MG63 (cell line): ENCODE measurements at regions not wholly inside any gene's neighbourhood (a gene's known extent, or its start where the extent isn't known, plus 50 kb on each side); places are given as distances from the start of the nearest gene placed in this dataset.
"Not testable (repeated sequence)": the region's sequence is repeated elsewhere in the genome, so short reads cannot be mapped to it uniquely, and the experiment has no call there.

Source experiments
- DNase-seq: peaks from one replicate; pipeline ENCODE4 v3.0.0-alpha.2; 2020
- H3K27me3 ChIP-seq: fragments of 250-450 bp; sonication (Bioruptor Pico); 2 replicates; pipeline ENCODE4 v1.5.1; 2020; ENCODE audit warnings: mild to moderate bottlenecking, moderate library complexity
- H3K36me3 ChIP-seq: fragments of 250-450 bp; sonication (Bioruptor Pico); 2 replicates; pipeline ENCODE4 v1.5.1; 2020; ENCODE audit warnings: mild to moderate bottlenecking, moderate library complexity
- H3K4me3 ChIP-seq: fragments of 250-450 bp; sonication (Bioruptor Pico); 2 replicates; pipeline ENCODE4 v1.5.1; 2020; ENCODE audit warnings: mild to moderate bottlenecking, moderate library complexity
- H3K9me3 ChIP-seq: fragments of 250-450 bp; sonication (Bioruptor Pico); 2 replicates; pipeline ENCODE4 v1.5.1; 2020; ENCODE audit warnings: mild to moderate bottlenecking, moderate library complexity

DNA sequence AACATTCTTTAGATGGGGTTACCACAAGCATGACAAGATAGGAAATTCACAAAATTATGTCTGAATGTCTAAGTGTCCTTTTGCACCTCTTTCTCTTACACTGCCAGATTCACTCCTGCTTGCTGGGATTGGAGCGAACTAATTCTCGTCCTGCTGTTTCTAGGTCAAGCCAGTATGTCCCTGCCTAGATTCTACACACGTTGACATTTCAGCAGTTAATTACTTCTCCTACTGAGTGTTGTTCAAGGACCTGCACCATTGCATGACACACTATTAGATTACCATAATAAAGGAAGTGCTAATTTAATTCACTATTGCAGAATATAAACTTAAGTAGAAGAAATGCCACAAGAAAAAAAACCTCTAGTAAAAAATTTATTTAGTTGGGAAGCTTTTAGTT lies 1911.7 kb downstream of the PCDH7 start:
- no peak for DNase-seq
- no peaks in the 10 kb centered on the region for H3K36me3 ChIP-seq
- no peaks in the 10 kb centered on the region for H3K27me3 ChIP-seq
- H3K9me3 ChIP-seq = no peaks in the 10 kb centered on the region
- no peak overlapping the region for H3K4me3 ChIP-seq

DNA sequence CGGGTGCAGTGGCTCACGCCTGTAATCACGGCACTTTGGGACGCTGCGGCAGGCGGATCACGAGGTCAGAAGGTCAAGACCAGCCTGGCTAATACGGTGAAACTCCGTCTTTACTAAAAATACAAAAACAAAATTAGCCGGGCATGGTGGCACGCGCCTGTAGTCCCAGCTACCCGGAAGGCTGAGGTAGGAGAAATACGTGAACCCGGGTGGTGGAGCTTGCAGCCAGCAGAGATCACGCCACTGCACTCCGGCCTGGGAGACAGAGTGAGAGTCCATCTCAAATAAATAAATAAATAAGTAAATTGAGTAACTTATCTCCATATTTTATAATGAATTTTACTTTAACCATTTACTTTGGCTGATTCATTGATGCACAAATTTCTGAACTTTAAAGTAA lies 1913.3 kb downstream of the PCDH7 start:
- H3K36me3 ChIP-seq = no peaks in the 10 kb centered on the region
- no peaks in the 10 kb centered on the region for H3K9me3 ChIP-seq
- H3K4me3 ChIP-seq = no peak overlapping the region
- H3K27me3 ChIP-seq = no peaks in the 10 kb centered on the region
- no peak for DNase-seq

DNA sequence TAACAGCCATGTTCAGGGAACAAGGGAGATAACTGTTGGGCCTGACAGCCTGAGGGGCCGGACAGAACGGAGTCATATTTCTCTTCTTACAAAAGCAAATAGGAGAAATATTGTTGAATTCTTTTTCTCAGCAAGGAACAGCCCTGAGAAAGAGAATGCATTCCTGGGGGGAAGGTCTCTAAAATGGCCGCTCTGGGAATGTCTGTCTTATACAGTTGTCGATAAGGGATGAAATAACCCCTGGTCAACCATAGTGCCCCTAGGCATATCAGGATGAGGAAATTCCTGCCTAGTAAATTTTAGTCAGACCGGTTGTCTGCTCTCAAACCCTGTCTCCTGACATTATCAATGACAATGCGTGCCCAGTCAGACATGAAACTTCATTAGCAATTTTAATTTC lies 1925.5 kb downstream of the PCDH7 start:
- no peaks in the 10 kb centered on the region for H3K36me3 ChIP-seq
- DNase-seq = no peak
- H3K9me3 ChIP-seq = no peaks in the 10 kb centered on the region
- no peak overlapping the region for H3K4me3 ChIP-seq
- no peaks in the 10 kb centered on the region for H3K27me3 ChIP-seq

DNA sequence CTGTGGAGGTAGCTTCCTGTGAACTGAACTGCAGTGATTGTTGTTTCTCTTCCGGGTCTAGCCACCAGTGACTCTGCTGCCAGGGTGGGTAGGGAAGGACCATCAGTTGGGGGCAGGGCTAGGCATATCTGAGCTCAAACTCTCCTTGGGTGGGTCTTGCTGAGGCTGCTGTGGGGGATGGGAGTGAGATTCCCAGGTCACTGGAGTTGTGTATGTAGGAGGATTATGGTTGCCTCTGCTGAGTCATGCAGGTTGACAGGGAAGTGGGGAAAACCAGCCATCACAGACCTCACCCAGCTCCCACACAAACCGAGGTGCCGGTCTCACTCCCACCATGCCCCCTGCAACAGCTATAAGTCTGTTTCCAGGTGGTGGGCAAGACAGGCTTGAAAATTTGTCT lies 1937.8 kb downstream of the PCDH7 start:
- Histone ChIP-seq H3K36me3 (no peaks in the 10 kb centered on the region), H3K9me3 (no peaks in the 10 kb centered on the region), H3K4me3 (no peak overlapping the region), H3K27me3 (no peaks in the 10 kb centered on the region)
- DNase-seq = no peak

DNA sequence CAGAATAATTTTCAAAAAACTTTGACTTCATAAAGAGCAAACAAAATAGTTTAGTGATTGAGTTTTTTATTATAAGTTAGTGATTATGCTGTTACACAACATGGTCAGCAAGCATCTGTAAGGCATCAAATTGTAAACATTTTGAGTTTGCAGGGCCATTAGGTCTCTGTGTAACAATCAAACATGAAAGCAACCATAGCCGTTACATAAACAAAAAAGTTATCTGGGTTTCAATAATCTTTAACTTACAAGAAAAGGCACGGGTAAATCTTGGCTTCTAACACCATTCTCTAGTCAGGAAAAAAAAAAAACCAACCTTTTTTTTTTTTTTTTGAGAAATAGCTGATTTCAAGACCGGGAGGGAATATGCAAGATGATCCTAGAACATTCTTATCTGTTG lies 1941.1 kb downstream of the PCDH7 start:
- Histone ChIP-seq H3K4me3 (no peak overlapping the region), H3K9me3 (no peaks in the 10 kb centered on the region), H3K36me3 (no peaks in the 10 kb centered on the region), H3K27me3 (no peaks in the 10 kb centered on the region)
- no peak for DNase-seq

DNA sequence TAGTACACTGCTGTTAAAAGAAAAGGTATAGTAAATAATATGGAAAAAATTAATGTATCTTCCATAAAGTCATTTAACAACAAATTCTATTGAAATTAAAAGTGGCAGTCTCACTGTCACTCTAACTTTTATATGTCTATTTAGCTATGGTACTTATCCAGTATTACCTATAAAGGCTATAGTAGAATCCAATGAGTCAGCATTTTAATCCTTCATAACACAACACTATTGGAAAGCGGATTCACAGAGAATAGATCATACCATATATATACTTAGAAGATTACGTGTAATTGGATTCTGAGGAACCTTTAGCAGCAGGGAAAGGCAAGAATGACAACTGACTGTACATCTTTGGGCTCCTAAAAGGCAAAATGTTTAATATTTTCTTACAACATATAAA lies 1942.6 kb downstream of the PCDH7 start:
- Histone ChIP-seq H3K27me3 (no peaks in the 10 kb centered on the region), H3K4me3 (no peak overlapping the region), H3K9me3 (no peaks in the 10 kb centered on the region), H3K36me3 (no peaks in the 10 kb centered on the region)
- no peak for DNase-seq

DNA sequence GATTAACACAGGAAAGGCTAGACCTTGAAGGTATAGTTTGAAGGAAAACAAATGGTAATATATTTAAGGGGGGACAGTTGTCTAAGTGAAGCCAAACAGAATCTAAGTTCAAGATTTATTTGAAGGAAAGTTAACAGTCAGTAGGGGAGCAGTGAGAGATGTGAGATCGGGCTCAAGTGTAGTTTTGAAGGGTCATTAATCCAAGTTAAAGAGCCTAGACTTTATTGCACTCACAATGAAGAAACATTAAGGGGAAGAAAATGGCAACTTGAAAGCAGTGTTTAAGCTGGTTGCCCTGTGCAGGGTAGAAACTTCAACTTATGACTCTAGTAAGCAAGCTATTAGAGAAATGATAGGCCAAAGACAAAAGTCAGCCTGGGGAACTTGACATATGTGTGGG lies 1952.2 kb downstream of the PCDH7 start:
- DNase-seq = no peak
- Histone ChIP-seq H3K27me3 (no peaks in the 10 kb centered on the region), H3K9me3 (no peaks in the 10 kb centered on the region), H3K4me3 (no peak overlapping the region), H3K36me3 (no peaks in the 10 kb centered on the region)

DNA sequence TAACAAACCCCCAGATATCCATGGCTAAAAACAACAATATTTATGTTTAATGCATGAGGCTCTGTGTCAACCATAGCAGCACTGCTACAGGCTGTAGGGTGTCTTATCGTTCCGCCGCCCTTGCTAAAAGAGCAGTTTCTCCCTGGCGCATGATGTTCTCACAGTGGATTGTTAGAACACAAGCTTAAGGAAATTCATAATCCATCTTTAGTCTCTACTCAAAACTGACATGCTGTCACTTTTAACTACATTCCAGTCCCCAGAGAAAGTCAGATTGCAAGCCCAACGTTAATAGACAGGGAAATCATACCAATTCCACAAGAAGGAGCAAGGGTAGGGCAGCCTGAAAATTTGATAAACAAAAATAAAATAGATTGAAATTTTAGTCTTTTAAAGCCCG lies 1960.8 kb downstream of the PCDH7 start:
- no peak for DNase-seq

DNA sequence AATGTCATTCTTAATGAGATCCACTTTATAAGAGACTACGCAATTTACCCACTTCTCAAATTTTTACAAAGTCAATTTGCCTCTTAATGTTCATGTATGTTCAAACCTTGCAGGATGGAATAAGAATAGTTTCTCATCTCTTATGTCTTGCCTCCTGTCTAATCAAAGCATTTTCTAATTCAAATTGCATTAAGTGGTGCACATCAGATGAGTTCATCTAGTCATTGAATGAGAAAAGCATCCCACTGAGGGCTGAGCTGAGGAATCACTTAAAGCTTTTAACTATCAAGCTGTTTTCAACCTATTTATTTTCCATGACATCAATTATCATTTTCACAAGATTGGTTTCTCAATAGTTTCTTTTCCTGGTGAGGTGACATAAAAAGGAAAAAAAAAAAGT lies 1964.0 kb downstream of the PCDH7 start:
- Histone ChIP-seq H3K27me3 (no peaks in the 10 kb centered on the region), H3K9me3 (no peaks in the 10 kb centered on the region), H3K36me3 (no peaks in the 10 kb centered on the region), H3K4me3 (no peak overlapping the region)
- DNase-seq = no peak

More for the DNA sequence above, 1960.8 kb downstream of the PCDH7 start:
- Histone ChIP-seq H3K36me3 (no peaks in the 10 kb centered on the region), H3K9me3 (no peaks in the 10 kb centered on the region), H3K27me3 (no peaks in the 10 kb centered on the region), H3K4me3 (no peak overlapping the region)

DNA sequence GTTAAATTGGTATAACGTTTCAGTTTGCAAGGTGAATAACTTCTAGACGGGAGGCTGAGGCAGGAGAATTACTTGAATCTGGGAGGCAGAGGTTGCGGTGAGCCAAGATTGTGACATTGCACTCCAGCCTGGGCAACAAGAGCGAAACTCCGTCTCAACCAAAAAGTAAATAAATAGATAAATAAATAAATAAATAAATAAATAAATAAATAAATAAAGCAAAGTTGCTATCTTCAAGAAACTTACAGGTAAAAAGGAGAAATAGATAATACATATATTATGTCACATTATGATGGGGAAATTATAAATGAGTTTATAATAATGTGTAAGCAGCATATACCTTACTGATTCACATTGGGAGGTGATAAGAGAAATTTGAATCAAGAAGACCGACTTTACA lies 1966.0 kb downstream of the PCDH7 start:
- no peaks in the 10 kb centered on the region for H3K36me3 ChIP-seq
- H3K27me3 ChIP-seq = no peaks in the 10 kb centered on the region
- H3K4me3 ChIP-seq = no peak overlapping the region
- H3K9me3 ChIP-seq = no peaks in the 10 kb centered on the region
- DNase-seq = no peak

DNA sequence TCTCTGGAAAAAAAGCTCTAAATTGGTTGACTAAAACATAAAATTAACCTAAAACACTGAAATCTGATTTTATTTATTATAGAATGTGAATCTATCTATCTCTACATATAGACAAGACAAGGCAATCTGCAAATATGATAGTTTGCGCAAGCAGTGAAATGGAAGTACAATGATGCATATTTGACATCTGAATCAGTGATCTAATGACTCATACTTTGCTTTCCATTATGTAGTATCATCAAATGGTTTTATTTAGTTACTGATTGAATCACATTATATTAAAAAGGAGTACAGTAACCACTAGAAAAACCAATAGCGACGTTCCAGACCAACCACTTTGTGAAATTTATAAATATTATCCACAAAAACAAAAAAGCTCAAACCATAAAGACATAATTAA lies 1969.3 kb downstream of the PCDH7 start:
- H3K36me3 ChIP-seq = no peaks in the 10 kb centered on the region
- no peaks in the 10 kb centered on the region for H3K27me3 ChIP-seq
- no peaks in the 10 kb centered on the region for H3K9me3 ChIP-seq
- no peak overlapping the region for H3K4me3 ChIP-seq
- DNase-seq = no peak

DNA sequence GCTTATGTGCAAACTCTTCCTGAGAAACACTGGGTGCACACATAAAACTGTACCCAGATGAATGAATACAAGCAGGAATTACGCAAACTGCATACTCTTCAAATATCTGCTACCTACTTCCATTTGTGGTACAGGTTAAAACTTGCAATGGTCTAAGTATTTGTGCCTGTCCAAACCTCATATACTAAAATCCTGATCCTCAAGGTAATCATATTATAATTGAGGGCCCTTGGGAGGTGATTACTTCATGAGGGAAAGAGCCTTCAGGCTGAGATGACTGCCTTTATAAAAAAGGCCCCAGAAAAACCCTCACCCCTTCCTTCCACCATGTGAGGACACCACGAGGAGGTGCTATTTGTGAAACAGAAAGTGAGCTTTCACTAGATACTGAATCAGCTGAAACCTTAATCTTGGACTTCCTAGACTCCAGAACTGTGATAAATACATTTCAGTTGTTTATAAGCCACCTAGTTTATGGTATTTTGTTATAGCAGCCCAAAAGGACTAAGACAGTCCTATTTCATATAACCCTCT lies 1977.2 kb downstream of the PCDH7 start:
- Histone ChIP-seq H3K4me3 (no peak overlapping the region), H3K27me3 (no peaks in the 10 kb centered on the region), H3K36me3 (no peaks in the 10 kb centered on the region), H3K9me3 (no peaks in the 10 kb centered on the region)
- DNase-seq = no peak

DNA sequence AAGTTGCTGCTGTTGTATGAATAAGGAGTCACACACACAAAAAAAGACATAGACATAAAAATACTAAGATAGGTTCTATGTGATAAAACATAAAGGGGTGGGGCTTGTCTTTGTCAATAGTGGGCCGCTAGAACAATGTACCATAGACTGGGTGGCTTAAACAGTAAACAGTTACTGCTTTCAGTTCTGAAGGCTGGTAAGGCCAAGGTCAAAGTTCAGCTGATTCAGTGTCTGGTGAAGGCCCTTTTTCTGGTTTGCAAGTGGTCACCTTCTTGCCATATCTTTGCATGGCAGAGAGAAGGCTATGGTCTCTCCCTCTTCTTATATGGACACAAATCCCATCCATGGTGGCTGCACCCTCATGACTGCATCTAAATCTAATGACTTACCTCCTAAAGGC lies 1980.7 kb downstream of the PCDH7 start:
- H3K4me3 ChIP-seq = no peak overlapping the region
- H3K36me3 ChIP-seq = no peaks in the 10 kb centered on the region
- H3K9me3 ChIP-seq = no peaks in the 10 kb centered on the region
- no peaks in the 10 kb centered on the region for H3K27me3 ChIP-seq
- DNase-seq = no peak

DNA sequence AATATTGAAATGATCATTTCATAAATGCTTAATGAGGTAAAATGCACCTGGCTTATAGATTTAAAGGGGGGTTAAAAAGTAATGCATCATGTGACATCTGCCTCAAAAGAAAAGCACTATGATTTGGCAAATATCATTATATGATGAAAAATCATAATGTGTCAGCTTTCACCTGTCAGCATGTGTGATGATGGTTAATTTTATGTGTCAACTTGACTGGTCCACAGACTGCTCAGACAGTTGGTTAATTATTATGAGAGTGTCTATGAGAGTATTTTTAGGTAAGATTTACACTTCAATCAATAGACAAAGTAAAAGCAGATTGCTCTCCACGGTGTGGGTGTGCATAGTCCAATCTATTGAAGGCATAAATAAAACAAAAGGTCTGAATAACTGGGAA lies 1986.7 kb downstream of the PCDH7 start:
- DNase-seq = no peak
- Histone ChIP-seq H3K27me3 (no peaks in the 10 kb centered on the region), H3K4me3 (no peak overlapping the region), H3K36me3 (no peaks in the 10 kb centered on the region), H3K9me3 (no peaks in the 10 kb centered on the region)

DNA sequence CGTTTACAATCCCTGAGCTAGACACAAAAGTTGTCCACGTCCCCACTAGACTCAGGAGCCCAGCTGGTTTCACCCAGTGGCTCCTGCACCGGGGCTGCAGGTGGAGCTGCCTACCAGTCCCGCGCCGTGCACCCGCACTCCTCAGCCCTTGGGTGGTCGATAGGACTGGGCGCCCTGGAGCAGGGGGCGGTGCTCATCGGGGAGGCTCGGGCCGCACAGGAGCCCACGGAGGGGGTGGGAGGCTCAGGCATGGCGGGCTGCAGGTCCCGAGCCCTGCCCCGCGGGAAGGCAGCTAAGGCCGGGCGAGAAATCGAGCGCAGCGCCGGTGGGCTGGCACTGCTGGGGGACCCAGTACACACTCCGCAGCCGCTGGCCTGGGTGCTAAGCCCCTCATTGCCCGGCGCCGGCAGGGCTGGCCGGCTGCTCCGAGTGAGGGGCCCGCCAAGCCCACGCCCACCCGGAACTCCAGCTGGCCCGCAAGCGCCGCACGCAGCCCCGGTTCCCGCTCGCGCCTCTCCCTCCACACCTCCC lies 1996.0 kb downstream of the PCDH7 start:
- not testable (repeated sequence) for H3K4me3 ChIP-seq, DNase-seq

DNA sequence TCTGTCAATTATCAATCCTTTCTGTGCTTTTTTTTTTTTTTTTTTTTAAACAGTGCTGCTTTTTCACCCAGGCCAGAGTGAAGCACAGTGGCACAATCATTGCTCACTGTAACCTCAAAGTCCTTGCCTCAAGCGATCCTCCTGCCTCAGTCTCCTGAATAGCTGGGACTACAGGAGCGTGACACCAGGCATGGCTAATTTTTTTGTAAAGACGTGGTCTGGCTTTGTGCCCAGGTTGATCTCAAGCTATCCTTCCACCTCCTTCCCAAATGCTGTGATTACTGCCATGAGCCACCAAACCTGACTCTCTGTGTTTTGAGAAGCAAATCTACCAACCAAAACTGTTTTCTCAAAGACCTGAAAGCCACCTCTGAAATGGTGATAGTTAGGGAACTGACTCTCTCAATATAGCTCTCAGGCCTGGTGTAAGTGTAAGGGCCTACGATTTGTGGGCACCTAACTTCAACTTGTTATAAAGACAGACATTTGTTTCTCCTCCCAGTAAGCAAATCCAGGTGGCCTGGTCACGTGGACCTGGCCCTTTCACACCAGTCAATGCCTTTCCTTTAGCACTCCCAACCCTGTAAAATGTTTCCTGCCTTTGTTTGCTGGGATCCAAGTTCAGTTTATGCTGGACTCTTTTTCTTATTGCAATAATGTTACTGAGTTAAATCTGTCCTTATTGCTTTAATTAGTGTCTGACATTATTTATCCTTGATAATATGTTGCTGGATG lies 2015.9 kb downstream of the PCDH7 start:
- H3K4me3 ChIP-seq = no peak overlapping the region
- no peaks in the 10 kb centered on the region for H3K36me3 ChIP-seq
- no peaks in the 10 kb centered on the region for H3K27me3 ChIP-seq
- H3K9me3 ChIP-seq = no peaks in the 10 kb centered on the region
- no peak for DNase-seq

More for the DNA sequence above, 1996.0 kb downstream of the PCDH7 start:
- not testable (repeated sequence) for H3K36me3 ChIP-seq, H3K27me3 ChIP-seq, H3K9me3 ChIP-seq

DNA sequence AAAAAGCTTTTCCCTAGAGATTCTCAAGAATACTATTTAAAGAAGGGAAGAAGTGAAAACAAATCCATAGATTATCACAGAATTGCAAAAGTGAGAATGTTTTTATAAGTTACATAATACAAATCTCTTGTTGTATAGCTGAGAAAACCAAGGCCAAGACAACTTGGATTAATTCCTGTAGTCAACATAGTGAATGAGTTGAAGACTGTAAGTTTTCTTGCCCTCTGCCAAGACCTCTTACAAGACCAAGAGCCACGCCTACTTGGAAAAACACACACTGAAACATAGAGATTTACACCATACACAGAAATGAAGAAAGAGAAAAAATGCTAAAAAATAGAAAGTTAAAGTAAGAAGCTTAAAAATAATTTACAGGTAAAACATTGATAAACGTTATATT lies 2024.0 kb downstream of the PCDH7 start:
- Histone ChIP-seq H3K36me3 (no peaks in the 10 kb centered on the region), H3K4me3 (no peak overlapping the region), H3K27me3 (no peaks in the 10 kb centered on the region), H3K9me3 (no peaks in the 10 kb centered on the region)
- no peak for DNase-seq

DNA sequence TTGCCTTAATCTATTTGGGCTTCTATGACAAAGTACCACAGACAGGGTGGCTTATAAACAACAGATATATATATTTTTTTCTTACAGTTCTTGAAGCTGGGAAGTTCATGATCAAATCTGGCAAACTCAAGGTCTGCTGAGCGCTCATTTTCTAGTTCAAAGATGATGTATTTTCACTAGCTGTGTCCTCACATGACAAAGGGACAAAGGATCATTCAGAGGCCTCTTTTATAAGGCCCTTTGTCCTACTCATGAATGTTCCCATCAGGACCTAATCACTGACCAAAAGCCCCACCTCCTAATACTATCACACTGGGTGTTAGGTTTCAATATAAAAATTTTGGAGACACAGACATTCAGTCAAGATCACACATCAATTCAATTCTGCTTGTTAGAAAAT lies 2025.2 kb downstream of the PCDH7 start:
- H3K27me3 ChIP-seq = no peaks in the 10 kb centered on the region
- H3K36me3 ChIP-seq = no peaks in the 10 kb centered on the region
- DNase-seq = no peak
- H3K9me3 ChIP-seq = no peaks in the 10 kb centered on the region
- no peak overlapping the region for H3K4me3 ChIP-seq
